ENCODE measurements at regions not wholly inside any gene's neighbourhood (a gene's known extent, or its start where the extent isn't known, plus 50 kb on each side); places are given as distances from the start of the nearest gene placed in this dataset.

DNA sequence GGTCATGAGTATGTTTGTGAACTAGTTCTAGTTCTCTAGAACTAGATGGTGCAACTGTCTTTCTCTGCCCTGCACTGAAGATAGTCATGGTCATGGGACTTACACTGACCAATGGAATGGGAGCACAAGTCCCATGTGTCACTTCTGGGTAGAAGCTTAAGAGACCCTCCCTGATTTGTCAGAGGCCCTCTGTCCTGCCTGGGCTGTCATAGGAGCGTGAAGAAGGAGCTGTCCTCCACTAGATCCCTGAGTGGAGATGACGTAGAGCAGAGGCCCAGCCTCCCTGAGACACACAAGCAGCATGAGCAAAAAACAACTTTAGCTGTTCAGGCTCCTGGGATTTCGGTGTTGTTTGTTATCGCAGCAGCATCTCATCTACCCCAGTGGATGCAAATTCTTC is 514.5 kb downstream of the PREX1 start:
- TF ChIP-seq POLR2A (IDR thresholded peaks at IDR 0.05; ENCODE audit: extremely low read depth, insufficient read length) (no peak), MYC (IDR thresholded peaks at IDR 0.05; ENCODE audit: low read depth, low read length) (no peak)
- TF ChIP-seq, protein P1, sequence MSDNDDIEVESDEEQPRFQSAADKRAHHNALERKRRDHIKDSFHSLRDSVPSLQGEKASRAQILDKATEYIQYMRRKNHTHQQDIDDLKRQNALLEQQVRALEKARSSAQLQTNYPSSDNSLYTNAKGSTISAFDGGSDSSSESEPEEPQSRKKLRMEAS (IDR thresholded peaks at IDR 0.05; ENCODE audit: low read depth, low read length): no peak
- TF ChIP-seq, protein P2, sequence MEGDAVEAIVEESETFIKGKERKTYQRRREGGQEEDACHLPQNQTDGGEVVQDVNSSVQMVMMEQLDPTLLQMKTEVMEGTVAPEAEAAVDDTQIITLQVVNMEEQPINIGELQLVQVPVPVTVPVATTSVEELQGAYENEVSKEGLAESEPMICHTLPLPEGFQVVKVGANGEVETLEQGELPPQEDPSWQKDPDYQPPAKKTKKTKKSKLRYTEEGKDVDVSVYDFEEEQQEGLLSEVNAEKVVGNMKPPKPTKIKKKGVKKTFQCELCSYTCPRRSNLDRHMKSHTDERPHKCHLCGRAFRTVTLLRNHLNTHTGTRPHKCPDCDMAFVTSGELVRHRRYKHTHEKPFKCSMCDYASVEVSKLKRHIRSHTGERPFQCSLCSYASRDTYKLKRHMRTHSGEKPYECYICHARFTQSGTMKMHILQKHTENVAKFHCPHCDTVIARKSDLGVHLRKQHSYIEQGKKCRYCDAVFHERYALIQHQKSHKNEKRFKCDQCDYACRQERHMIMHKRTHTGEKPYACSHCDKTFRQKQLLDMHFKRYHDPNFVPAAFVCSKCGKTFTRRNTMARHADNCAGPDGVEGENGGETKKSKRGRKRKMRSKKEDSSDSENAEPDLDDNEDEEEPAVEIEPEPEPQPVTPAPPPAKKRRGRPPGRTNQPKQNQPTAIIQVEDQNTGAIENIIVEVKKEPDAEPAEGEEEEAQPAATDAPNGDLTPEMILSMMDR (IDR thresholded peaks at IDR 0.05; ENCODE audit: low read depth, low read length): no peak
- peak; percentile 14 for DNase-seq (ENCODE audit: low read depth)
- H3K4me3 ChIP-seq (ENCODE audit: low read depth, low read length): no peak overlapping the region

DNA sequence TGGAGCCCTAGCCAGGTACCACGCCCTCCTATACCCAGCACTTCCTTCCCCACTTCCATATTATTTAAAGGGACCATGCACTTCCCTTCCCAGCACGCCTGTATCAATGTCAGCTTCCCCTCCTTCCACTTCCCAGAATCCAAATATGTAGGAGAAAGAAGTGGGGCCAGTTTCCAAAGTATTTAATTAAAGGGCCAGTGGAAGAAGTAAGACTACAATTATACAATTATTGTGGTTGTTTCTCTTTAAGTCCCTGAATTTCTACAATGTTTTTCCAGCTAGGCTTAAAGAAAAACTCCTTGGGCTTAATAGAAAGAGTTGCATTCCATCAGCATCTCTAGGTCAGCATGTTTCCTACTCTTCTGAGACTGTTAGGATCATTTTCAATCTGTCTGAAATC is 515.8 kb downstream of the PREX1 start:
- TF ChIP-seq, protein P1 (IDR thresholded peaks at IDR 0.05; ENCODE audit: low read depth, low read length): no peak
- TF ChIP-seq POLR2A (IDR thresholded peaks at IDR 0.05; ENCODE audit: extremely low read depth, insufficient read length) (no peak), MYC (IDR thresholded peaks at IDR 0.05; ENCODE audit: low read depth, low read length) (no peak)
- TF ChIP-seq, protein P2 (IDR thresholded peaks at IDR 0.05; ENCODE audit: low read depth, low read length): no peak
- no peak overlapping the region for H3K4me3 ChIP-seq (ENCODE audit: low read depth, low read length)
- no peak for DNase-seq (ENCODE audit: low read depth)

DNA sequence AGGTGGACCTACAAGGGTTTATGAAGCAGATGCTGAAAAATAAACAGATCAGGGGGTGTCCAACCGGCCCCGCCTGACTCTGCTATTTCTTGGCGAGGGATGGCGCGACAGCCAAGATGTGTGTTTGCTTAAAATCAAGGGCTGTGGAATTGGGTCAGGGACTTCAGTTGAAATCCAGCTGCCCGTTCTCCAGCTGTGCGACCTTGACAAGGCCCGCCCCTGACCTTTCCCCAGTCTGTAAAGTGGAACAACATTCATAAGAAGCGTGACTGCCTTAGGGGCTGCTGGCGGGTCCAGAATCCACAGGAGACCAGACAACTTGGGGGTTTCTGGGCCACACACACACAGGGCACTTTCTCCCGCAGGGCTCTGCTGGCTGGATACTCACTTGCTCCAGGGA is 517.5 kb downstream of the PREX1 start:
- H3K4me3 ChIP-seq (ENCODE audit: low read depth, low read length): no peak overlapping the region
- no peak for DNase-seq (ENCODE audit: low read depth)
- no peak for TF ChIP-seq POLR2A (IDR thresholded peaks at IDR 0.05; ENCODE audit: extremely low read depth, insufficient read length)
- TF ChIP-seq, protein P2 (IDR thresholded peaks at IDR 0.05; ENCODE audit: low read depth, low read length): no peak
- no peak for TF ChIP-seq MYC (IDR thresholded peaks at IDR 0.05; ENCODE audit: low read depth, low read length)
- TF ChIP-seq, protein P1 (IDR thresholded peaks at IDR 0.05; ENCODE audit: low read depth, low read length): no peak

DNA sequence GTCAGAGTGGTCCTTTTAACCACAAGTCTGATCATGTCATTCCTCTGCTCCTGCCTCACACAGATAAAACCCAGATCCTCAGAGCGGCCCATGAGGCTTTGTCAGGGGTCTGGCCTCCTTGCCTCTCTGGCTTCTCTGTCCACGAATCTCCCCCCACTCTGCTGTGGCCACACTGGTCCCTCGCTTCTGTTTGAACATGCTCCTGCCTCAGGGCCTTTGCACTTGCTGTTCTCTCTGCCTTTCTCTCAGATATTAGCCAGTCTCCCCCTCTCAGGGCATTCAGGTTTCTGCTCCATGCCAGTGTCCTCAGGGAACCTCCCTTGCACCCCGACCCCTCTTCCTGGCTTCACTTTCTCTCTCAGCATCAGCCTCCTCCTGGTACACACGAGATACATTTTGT is 518.5 kb downstream of the PREX1 start:
- TF ChIP-seq, protein P2 (IDR thresholded peaks at IDR 0.05; ENCODE audit: low read depth, low read length): no peak
- no peak for TF ChIP-seq MYC (IDR thresholded peaks at IDR 0.05; ENCODE audit: low read depth, low read length)
- no peak for TF ChIP-seq POLR2A (IDR thresholded peaks at IDR 0.05; ENCODE audit: extremely low read depth, insufficient read length)
- TF ChIP-seq, protein P1 (IDR thresholded peaks at IDR 0.05; ENCODE audit: low read depth, low read length): no peak
- no peak for DNase-seq (ENCODE audit: low read depth)
- H3K4me3 ChIP-seq (ENCODE audit: low read depth, low read length): no peak overlapping the region

DNA sequence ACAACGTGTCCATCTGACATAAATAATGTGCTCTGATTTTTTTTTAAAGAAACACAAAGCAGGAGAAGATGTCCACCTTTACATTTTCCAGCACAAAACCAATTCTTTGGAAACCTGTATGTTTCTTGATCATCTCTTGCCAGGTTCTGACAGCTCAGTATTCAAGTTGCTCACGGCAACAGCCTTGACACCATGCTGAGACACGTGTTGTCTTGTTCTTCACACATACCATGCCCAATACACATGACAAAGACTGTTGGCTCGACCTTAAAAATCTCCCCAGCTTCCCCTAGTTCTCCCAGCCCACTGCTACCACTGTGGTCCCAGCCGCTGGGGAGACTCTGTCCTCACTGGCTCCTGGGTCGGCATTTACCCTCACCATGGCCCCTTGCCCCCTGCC is 518.9 kb downstream of the PREX1 start:
- no peak for DNase-seq (ENCODE audit: low read depth)
- TF ChIP-seq MYC (IDR thresholded peaks at IDR 0.05; ENCODE audit: low read depth, low read length): no peak
- TF ChIP-seq, protein P2 (IDR thresholded peaks at IDR 0.05; ENCODE audit: low read depth, low read length): no peak
- TF ChIP-seq, protein P1 (IDR thresholded peaks at IDR 0.05; ENCODE audit: low read depth, low read length): 0 out of 2 replicates have a peak, but pooled peaks have one; percentile 18
- TF ChIP-seq POLR2A (IDR thresholded peaks at IDR 0.05; ENCODE audit: extremely low read depth, insufficient read length): no peak

More for the DNA sequence above, 518.9 kb downstream of the PREX1 start:
- no peak overlapping the region for H3K4me3 ChIP-seq (ENCODE audit: low read depth, low read length)
